Heart left ventricle (tissue), 16 donors: ENCODE measurements at regions not wholly inside any gene's neighbourhood (a gene's known extent, or its start where the extent isn't known, plus 50 kb on each side); places are given as distances from the start of the nearest gene placed in this dataset.
"Not testable (repeated sequence)": the region's sequence is repeated elsewhere in the genome, so short reads cannot be mapped to it uniquely, and the experiment has no call there.

Source experiments
- ATAC-seq, 4 donors: fragments of 200-7000 bp; cut with Tn5 transposase; one replicate each; pipeline ENCODE4 v1.9.1; 2020 to 2022; ENCODE audit warnings: moderate library complexity in 4 of 4, mild to moderate bottlenecking in 3 of 4, moderate number of reproducible peaks in 1 of 4
- DNase-seq, 5 donors: peaks; one replicate each; pipeline ENCODE4 v3.0.0-alpha.2; 2020
- H3K27ac ChIP-seq, 12 donors: fragments of 200-600 bp; sonication (generic) in 4 of 12; one replicate each; pipeline versions ENCODE4 v1.5.0 to v1.8.0; 2016 to 2022; ENCODE audit warnings: mild to moderate bottlenecking in 2 of 12
- H3K27me3 ChIP-seq, 9 donors: fragments of 200-600 bp; sonication (generic) in 2 of 9; one replicate each; pipeline versions ENCODE4 v1.5.1 to v1.8.0; 2016 to 2022; ENCODE audit warnings: mild to moderate bottlenecking in 3 of 9
- H3K36me3 ChIP-seq, 9 donors: fragments of 200-600 bp; sonication (generic) in 2 of 9; one replicate each; pipeline versions ENCODE4 v1.5.0 to v1.8.0; 2018 to 2022; ENCODE audit warnings: mild to moderate bottlenecking in 2 of 9
- H3K4me1 ChIP-seq, 12 donors: fragments of 200-600 bp; sonication (generic) in 4 of 12; one replicate each; pipeline versions ENCODE4 v1.5.0 to v1.8.0; 2016 to 2022; ENCODE audit warnings: mild to moderate bottlenecking in 3 of 12
- H3K4me3 ChIP-seq, 12 donors: fragments of 200-600 bp; sonication (generic) in 4 of 12; one replicate each; pipeline versions ENCODE4 v1.5.0 to v1.8.0; 2017 to 2022; ENCODE audit warnings: mild to moderate bottlenecking in 9 of 12, moderate library complexity in 4 of 12
- H3K9me3 ChIP-seq, 12 donors: fragments of 200-600 bp; sonication (generic) in 4 of 12; one replicate each; pipeline versions ENCODE4 v1.5.0 to v1.8.0; 2016 to 2022; ENCODE audit warnings: mild to moderate bottlenecking in 1 of 12
- POLR2A ChIP-seq, 2 donors: fragments of 450-650 bp; IDR thresholded peaks; one replicate each; pipeline ENCODE4 v1.6.1; 2017; ENCODE audit warnings: antibody characterized with exemption in 2 of 2, mild to moderate bottlenecking in 2 of 2, moderate library complexity in 2 of 2
- WGBS, 4 donors: extraction: QIAGEN DNeasy Blood & Tissue Kit in 2 of 4; methylation state at CpG; one replicate each; pipeline versions ENCODE4 v1.1.5 to v1.1.7; 2013 to 2018; 5-methylcytosine and 5-hydroxymethylcytosine counted together
- intact Hi-C, 10 donors: fragments of 100-400 bp; cut with DNase I; formaldehyde crosslinking; loops; one replicate each; pipeline versions ENCODE4 v1.11.1 to v1.14.2; 2022
- TF ChIP-seq, protein P1 (sequence below), 12 donors: fragments of 200-600 bp; sonication (generic) in 4 of 12; IDR thresholded peaks; one replicate each; pipeline versions ENCODE4 v1.5.0 to v1.8.0; 2018 to 2022; ENCODE audit warnings: antibody characterized with exemption in 12 of 12, mild to moderate bottlenecking in 5 of 12
- donor health status: ischemic (EF 13 %, LVEDD 7.1; RV severe dilation, severe dysfunction).
- donor health status: healthy with polysubstance abuse.
- donor health status: DM: no; HTN: yes; CAD: no.
- donor health status: DM: no; HTN: no; CAD: no.
- donor health status: ischemic (EF 25% LVEDD 6.9; RV normal size, moderate dysfunction).
- donor health status: ischemic (EF 25% LVEDD 5.7; RV mildly dilated, moderate dysfunction).
- donor health status: healthy.
- donor health status: DM: yes; HTN: yes; CAD: no.
- donor health status: ischemic (EF 35%, LVEDD 5.7; RV mildly dilated, moderate dysfunction).
- donor health status: nonischemic (EF 11% LVEDD 7.7; RV severe dilation, severe dysfunction).
- donor health status: DM: yes; HTN: yes; CAD: no.
- donor health status: PGD.
- donor health status: ischemic (EF 29% LVEDD 5.4; RV normal size, mild dysfunction).
- donor health status: nonischemic (EF 23%, LVEDD 6.1; RV moderate dilation, normal function).

DNA sequence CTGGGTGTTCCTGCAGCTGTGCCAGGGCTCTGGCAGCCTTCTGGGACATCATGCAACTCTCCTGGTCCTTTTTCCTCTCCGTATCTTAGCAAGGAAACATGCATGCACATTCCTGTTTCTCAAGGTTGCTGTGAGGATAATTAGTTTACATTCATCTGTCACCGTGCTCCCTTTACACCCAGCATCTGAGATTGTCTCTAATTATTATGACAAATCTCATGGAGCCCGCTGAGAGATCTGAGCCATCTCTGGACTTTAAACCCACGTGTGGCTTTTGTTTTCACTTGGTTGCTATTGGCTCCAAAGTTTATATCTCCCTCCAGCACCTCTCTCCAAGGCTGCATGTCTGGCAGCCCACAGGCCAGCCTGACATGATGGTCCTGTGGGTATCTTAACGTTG is 167.6 kb downstream of the UNC5CL start:
- no peaks in the 10 kb centered on the region for H3K9me3 ChIP-seq
- H3K36me3 ChIP-seq = no peaks in the 10 kb centered on the region
- intact Hi-C loops = no loop called here
- no peaks in the 10 kb centered on the region for H3K4me1 ChIP-seq
- ATAC-seq (no peak), DNase-seq (no peak)
- no peak overlapping the region for H3K4me3 ChIP-seq
- no peaks in the 10 kb centered on the region for H3K27me3 ChIP-seq
- H3K27ac ChIP-seq = no peak overlapping the region
- TF ChIP-seq, protein P1, sequence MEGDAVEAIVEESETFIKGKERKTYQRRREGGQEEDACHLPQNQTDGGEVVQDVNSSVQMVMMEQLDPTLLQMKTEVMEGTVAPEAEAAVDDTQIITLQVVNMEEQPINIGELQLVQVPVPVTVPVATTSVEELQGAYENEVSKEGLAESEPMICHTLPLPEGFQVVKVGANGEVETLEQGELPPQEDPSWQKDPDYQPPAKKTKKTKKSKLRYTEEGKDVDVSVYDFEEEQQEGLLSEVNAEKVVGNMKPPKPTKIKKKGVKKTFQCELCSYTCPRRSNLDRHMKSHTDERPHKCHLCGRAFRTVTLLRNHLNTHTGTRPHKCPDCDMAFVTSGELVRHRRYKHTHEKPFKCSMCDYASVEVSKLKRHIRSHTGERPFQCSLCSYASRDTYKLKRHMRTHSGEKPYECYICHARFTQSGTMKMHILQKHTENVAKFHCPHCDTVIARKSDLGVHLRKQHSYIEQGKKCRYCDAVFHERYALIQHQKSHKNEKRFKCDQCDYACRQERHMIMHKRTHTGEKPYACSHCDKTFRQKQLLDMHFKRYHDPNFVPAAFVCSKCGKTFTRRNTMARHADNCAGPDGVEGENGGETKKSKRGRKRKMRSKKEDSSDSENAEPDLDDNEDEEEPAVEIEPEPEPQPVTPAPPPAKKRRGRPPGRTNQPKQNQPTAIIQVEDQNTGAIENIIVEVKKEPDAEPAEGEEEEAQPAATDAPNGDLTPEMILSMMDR (IDR thresholded peaks at IDR 0.05) = no peak
- TF ChIP-seq POLR2A (IDR thresholded peaks at IDR 0.05) = no peak
- WGBS, 4 donors = 61 to 71% (median 66%) methylated on average over 5 of the region's 5 CpGs

DNA sequence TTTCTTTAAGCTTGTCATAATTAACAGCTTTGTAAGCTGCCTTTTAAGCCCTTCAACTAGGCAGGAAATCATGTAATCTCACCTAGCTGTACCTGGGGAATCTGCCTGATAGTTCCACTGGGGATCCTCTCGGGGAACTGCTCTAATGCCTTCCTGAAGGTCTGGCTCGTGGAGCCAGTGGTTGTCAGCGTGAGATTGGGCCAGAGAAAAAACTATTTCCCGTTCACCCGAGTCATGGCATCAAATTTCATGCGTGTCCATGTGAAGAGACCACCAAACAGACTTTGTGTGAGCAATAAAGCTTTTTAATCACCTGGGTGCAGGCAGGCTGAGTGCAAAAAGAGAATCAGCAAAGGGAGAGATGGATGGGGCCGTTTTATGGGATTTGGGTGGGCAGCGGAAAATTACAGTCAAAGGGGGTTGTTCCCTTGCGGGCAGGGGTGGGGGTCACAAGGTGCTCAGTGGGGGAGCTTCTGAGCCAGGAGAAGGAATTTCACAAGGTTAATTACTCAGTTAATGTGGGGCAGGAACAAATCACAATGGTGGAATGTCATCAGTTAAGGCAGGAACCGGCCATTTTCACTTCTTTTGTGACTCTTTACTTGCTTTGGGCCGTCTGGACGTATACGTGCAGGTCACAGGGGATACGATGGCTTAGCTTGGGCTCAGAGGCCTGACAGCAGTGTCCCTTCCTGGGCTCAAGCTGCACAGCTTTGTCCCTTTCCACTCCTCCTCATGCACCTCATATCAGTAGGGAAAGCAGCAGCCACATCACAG is 170.7 kb downstream of the UNC5CL start:
- H3K9me3 ChIP-seq, DNase-seq, H3K27ac ChIP-seq, H3K4me3 ChIP-seq, ATAC-seq, H3K4me1 ChIP-seq, H3K27me3 ChIP-seq, intact Hi-C loops, H3K36me3 ChIP-seq: not testable (repeated sequence)
- 67 to 85% (median 76%) methylated on average over 14 of the region's 14 CpGs for WGBS, 4 donors

DNA sequence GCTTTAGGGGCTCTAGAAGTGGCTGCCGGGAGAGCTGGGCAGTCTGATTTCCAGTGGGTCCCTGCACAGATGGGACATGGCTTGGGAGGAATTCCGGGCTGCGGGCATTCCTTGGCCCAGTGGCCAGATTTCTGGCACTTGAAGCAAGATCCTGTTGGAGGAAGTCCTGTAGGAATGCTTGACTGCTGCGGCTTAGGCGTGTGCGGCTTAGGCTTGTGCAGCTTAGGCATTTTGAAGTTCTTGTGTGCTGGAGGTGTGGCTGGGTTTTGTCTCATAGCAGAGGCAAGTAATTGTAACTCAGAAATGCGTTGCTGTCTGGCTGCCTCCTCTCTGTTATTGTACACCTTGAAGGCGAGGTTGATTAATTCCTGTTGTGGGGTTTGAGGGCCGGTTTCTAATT is 171.5 kb downstream of the UNC5CL start:
- H3K4me1 ChIP-seq, intact Hi-C loops, H3K4me3 ChIP-seq, H3K9me3 ChIP-seq, DNase-seq, H3K27me3 ChIP-seq, ATAC-seq, H3K27ac ChIP-seq, H3K36me3 ChIP-seq: not testable (repeated sequence)
- WGBS, 4 donors = 86 to 94% (median 90%) methylated on average over 9 of the region's 9 CpGs

DNA sequence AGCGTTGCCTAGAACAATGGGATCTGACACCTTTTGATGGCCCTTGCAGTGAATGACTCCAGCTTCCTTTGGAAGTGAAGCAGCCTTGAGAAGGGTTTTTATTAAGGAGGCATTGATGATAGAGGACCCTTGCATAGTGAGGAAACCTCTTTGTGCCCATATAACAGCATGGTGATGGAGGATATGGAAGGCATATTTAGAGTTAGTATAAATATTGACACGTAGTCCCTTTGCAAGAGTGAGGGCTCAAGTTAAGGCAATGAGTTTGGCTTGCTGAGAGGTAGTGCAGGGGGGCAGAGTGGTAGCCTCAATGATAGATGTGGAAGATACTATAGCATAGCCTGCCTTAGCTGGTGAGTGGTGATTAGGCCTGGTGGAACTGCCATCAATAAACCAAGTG is 173.8 kb downstream of the UNC5CL start:
- H3K9me3 ChIP-seq, H3K36me3 ChIP-seq, H3K27ac ChIP-seq, H3K4me1 ChIP-seq, H3K4me3 ChIP-seq, ATAC-seq, intact Hi-C loops, DNase-seq, H3K27me3 ChIP-seq: not testable (repeated sequence)
- 76 to 85% (median 79%) methylated on average over 2 of the region's 2 CpGs for WGBS, 4 donors

DNA sequence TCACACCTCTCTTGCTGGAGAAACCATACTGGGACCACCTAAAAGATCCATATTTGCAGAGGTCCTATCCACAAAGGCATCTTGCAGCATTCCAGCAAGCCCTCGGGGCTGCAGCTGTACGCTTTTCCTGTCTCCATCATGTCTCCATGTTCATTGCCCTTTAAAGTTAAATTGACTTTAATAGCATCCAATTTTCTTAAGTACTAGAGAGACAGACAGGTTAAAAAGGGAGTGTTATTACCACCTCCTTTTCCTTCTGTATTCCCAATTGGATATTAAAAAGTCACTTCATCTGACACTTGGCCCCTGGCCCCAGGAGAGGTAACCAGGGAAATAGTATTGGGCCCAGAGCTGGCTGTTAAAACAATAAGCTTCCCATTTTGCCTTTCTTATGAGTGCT is 178.6 kb downstream of the UNC5CL start:
- intact Hi-C loops = no loop called here
- Histone ChIP-seq H3K36me3 (no peaks in the 10 kb centered on the region), H3K4me3 (no peak overlapping the region), H3K27me3 (peaks cover 0 to 2% (median 0%) of the 10 kb centered on the region in 9 donors), H3K4me1 (no peaks in the 10 kb centered on the region), H3K9me3 (no peaks in the 10 kb centered on the region), H3K27ac (no peak overlapping the region)
- DNase-seq (no peak), ATAC-seq (no peak)
- no peak for TF ChIP-seq POLR2A (IDR thresholded peaks at IDR 0.05)
- TF ChIP-seq, protein P1 (IDR thresholded peaks at IDR 0.05) = no peak
- WGBS, 4 donors = 48 to 73% (median 67%) methylated on average over 2 of the region's 2 CpGs

DNA sequence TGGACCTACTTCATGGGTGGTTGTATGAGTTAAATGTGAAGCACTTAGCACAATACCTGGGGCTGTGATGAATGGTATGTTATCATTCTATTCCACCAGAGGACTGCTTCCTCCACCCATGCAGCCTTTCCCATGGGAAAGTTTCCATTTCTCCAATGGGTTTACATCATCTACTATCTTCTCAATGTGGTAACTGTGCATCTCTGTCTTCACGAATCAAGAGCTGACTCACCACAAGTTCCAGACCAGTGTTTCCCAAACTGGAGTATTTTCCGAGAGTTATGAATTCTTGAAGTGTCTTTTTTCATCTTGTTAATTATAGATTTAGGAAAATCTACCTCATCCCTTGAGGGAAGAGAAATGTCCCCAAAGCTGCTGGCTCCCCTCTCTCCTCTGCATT is 182.8 kb downstream of the UNC5CL start:
- WGBS, 4 donors = 62 to 78% (median 69%) methylated on average over 2 of the region's 2 CpGs
- intact Hi-C loops = no loop called here

More for the DNA sequence above, 182.8 kb downstream of the UNC5CL start:
- Histone ChIP-seq H3K36me3 (no peaks in the 10 kb centered on the region), H3K27me3 (peaks cover 0 to 4% (median 0%) of the 10 kb centered on the region in 9 donors), H3K9me3 (no peaks in the 10 kb centered on the region), H3K4me1 (no peaks in the 10 kb centered on the region), H3K4me3 (no peak overlapping the region), H3K27ac (no peak overlapping the region)
- ATAC-seq (no peak), DNase-seq (no peak)
- TF ChIP-seq, protein P1 (IDR thresholded peaks at IDR 0.05) = no peak
- no peak for TF ChIP-seq POLR2A (IDR thresholded peaks at IDR 0.05)
